WTC11 (cell line): ENCODE measurements at regions not wholly inside any gene's neighbourhood (a gene's known extent, or its start where the extent isn't known, plus 50 kb on each side); places are given as distances from the start of the nearest gene placed in this dataset.
"Not testable (repeated sequence)": the region's sequence is repeated elsewhere in the genome, so short reads cannot be mapped to it uniquely, and the experiment has no call there.

Experiments
- ATAC-seq: fragments of 200-7000 bp; cut with Tn5 transposase; 2 replicates; pipeline ENCODE4 v1.10.0; 2021; ENCODE audit warnings: mild to moderate bottlenecking, moderate library complexity
- CTCF ChIA-PET: fragments of 300-600 bp; sonication (Branson Sonifier 250); formaldehyde crosslinking; loops from one replicate; lab custom pipeline; 2021; ENCODE audit warnings: antibody characterized with exemption; lab: Charles Lee
- POLR2A ChIA-PET: fragments of 350-600 bp; sonication (Branson Sonifier 250); formaldehyde crosslinking; loops from one replicate; lab custom pipeline; 2021; ENCODE audit warnings: antibody characterized with exemption; lab: Charles Lee
- DNase-seq: peaks from one replicate; pipeline ENCODE4 v3.0.0; 2021; ENCODE audit warnings: low spot score
- H3K27ac Mint-ChIP-seq: 2 replicates; pipeline ENCODE4 v1.8.0; 2021; ENCODE audit warnings: mixed read lengths
- H3K27me3 Mint-ChIP-seq: 2 replicates; pipeline ENCODE4 v1.8.0; 2021; ENCODE audit warnings: low read depth, mild to moderate bottlenecking, moderate library complexity, mixed read lengths
- H3K36me3 Mint-ChIP-seq: 2 replicates; pipeline ENCODE4 v1.8.0; 2021; ENCODE audit warnings: mixed read lengths
- H3K4me1 Mint-ChIP-seq: 2 replicates; pipeline ENCODE4 v1.8.0; 2022; ENCODE audit warnings: mixed read lengths
- H3K4me3 Mint-ChIP-seq: 2 replicates; pipeline ENCODE4 v1.8.0; 2021; ENCODE audit warnings: mild to moderate bottlenecking, moderate library complexity, mixed read lengths
- H3K9me3 Mint-ChIP-seq: 2 replicates; pipeline ENCODE4 v1.8.0; 2021; ENCODE audit warnings: mixed read lengths
- ATF1 ChIP-seq: sonication (generic); formaldehyde crosslinking; IDR thresholded peaks from 2 replicates; pipeline ENCODE4 v1.8.1; 2023; ENCODE audit warnings: mild to moderate bottlenecking, moderate library complexity, missing genetic modification reagents
- GTF2I ChIP-seq: fragments of 250-450 bp; sonication (Bioruptor Pico); conservative IDR thresholded peaks from 2 replicates; pipeline ENCODE4 v1.4.0; 2021; ENCODE audit warnings: mild to moderate bottlenecking
- MYBL2 ChIP-seq: sonication (generic); formaldehyde crosslinking; IDR thresholded peaks from 2 replicates; pipeline ENCODE4 v1.8.1; 2023; ENCODE audit warnings: mild to moderate bottlenecking, moderate library complexity, missing genetic modification reagents
- OVOL2 ChIP-seq: fragments of 250-450 bp; sonication (Bioruptor Pico); IDR thresholded peaks from 2 replicates; pipeline ENCODE4 v1.9.0; 2021; ENCODE audit warnings: mild to moderate bottlenecking, borderline replicate concordance
- SMAD3 ChIP-seq: sonication (generic); formaldehyde crosslinking; IDR thresholded peaks from 2 replicates; pipeline ENCODE4 v1.8.0; 2022; ENCODE audit warnings: missing genetic modification reagents, mild to moderate bottlenecking, borderline replicate concordance
- TP53 ChIP-seq: sonication (generic); formaldehyde crosslinking; IDR thresholded peaks from 2 replicates; pipeline ENCODE4 v1.8.1; 2023; ENCODE audit warnings: mild to moderate bottlenecking, missing genetic modification reagents
- ZNF232 ChIP-seq: sonication (generic); formaldehyde crosslinking; IDR thresholded peaks from 2 replicates; pipeline ENCODE4 v1.8.0; 2022; ENCODE audit warnings: mild to moderate bottlenecking, missing genetic modification reagents
- ZNF396 ChIP-seq: fragments of 250-450 bp; sonication (Bioruptor Pico); IDR thresholded peaks from 2 replicates; pipeline ENCODE4 v1.8.0; 2021; ENCODE audit warnings: mild to moderate bottlenecking, moderate library complexity, borderline replicate concordance
- TF ChIP-seq, protein P1 (sequence below): sonication (generic); formaldehyde crosslinking; IDR thresholded peaks from 2 replicates; pipeline ENCODE4 v1.8.1; 2022; ENCODE audit warnings: mild to moderate bottlenecking, moderate library complexity, missing genetic modification reagents
- TF ChIP-seq, protein P2 (sequence below): sonication (generic); formaldehyde crosslinking; IDR thresholded peaks from 2 replicates; pipeline ENCODE4 v1.8.1; 2022; ENCODE audit warnings: mild to moderate bottlenecking, missing genetic modification reagents, moderate library complexity, borderline replicate concordance
- TF ChIP-seq, protein P3 (sequence below): sonication (generic); formaldehyde crosslinking; IDR thresholded peaks from 2 replicates; pipeline ENCODE4 v1.8.1; 2023; ENCODE audit warnings: mild to moderate bottlenecking, missing genetic modification reagents
- TF ChIP-seq, protein P4 (sequence below): sonication (generic); formaldehyde crosslinking; IDR thresholded peaks from 2 replicates; pipeline ENCODE4 v1.8.1; 2022; ENCODE audit warnings: missing genetic modification reagents, borderline replicate concordance
- TF ChIP-seq, protein P5 (sequence below): sonication (generic); formaldehyde crosslinking; IDR thresholded peaks from 2 replicates; pipeline ENCODE4 v1.8.1; 2023; ENCODE audit warnings: mild to moderate bottlenecking, moderate library complexity, missing genetic modification reagents
- TF ChIP-seq, protein P6 (sequence below): fragments of 250-450 bp; sonication (Bioruptor Pico); IDR thresholded peaks from 2 replicates; pipeline ENCODE4 v1.9.0; 2021; ENCODE audit warnings: mild to moderate bottlenecking, borderline replicate concordance
- TF ChIP-seq, protein P7 (sequence below): sonication (generic); formaldehyde crosslinking; IDR thresholded peaks from 2 replicates; pipeline ENCODE4 v1.8.0; 2022; ENCODE audit warnings: mild to moderate bottlenecking, missing genetic modification reagents

DNA sequence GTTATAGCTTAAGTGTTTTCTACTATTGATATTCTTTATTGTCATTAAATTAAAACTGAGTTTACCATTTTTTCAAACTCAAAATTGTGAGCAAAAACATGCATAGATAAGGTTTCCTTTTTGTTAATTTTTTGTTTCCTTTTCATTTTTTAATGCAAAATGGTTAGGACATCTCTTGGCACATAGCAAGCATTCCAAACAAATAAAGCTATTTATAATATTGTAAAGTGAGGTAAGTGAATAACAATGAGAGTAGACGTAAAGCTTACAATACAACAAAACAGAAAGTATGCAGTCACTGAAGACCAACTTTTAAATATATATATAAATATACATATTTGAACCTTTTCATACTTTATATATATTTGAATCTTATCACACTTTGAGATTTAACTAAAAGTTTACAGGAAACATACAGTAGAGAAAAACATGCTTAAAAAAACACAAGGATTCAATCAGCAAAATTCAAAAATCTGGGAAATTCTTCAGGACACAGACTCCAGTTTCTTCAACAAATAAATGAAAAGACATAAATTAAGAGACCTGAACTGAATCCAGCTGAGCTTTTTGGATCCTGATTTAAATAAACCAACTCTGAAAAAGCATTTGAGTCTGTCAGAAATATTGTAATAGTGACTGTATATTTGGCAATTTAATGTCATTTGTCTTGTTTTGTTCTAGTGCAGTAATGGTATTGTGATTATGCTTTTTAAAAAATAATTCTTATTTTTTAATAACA lies 67.5 kb upstream of the SAMSN1 start (continued):
- TF ChIP-seq, protein P1, sequence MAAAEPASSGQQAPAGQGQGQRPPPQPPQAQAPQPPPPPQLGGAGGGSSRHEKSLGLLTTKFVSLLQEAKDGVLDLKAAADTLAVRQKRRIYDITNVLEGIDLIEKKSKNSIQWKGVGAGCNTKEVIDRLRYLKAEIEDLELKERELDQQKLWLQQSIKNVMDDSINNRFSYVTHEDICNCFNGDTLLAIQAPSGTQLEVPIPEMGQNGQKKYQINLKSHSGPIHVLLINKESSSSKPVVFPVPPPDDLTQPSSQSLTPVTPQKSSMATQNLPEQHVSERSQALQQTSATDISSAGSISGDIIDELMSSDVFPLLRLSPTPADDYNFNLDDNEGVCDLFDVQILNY (CRISPR knock-in tag), result no peak
- TF ChIP-seq, protein P2, sequence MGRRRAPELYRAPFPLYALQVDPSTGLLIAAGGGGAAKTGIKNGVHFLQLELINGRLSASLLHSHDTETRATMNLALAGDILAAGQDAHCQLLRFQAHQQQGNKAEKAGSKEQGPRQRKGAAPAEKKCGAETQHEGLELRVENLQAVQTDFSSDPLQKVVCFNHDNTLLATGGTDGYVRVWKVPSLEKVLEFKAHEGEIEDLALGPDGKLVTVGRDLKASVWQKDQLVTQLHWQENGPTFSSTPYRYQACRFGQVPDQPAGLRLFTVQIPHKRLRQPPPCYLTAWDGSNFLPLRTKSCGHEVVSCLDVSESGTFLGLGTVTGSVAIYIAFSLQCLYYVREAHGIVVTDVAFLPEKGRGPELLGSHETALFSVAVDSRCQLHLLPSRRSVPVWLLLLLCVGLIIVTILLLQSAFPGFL, result no peak
- TF ChIP-seq, protein P3, sequence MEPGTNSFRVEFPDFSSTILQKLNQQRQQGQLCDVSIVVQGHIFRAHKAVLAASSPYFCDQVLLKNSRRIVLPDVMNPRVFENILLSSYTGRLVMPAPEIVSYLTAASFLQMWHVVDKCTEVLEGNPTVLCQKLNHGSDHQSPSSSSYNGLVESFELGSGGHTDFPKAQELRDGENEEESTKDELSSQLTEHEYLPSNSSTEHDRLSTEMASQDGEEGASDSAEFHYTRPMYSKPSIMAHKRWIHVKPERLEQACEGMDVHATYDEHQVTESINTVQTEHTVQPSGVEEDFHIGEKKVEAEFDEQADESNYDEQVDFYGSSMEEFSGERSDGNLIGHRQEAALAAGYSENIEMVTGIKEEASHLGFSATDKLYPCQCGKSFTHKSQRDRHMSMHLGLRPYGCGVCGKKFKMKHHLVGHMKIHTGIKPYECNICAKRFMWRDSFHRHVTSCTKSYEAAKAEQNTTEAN, result no peak

DNA sequence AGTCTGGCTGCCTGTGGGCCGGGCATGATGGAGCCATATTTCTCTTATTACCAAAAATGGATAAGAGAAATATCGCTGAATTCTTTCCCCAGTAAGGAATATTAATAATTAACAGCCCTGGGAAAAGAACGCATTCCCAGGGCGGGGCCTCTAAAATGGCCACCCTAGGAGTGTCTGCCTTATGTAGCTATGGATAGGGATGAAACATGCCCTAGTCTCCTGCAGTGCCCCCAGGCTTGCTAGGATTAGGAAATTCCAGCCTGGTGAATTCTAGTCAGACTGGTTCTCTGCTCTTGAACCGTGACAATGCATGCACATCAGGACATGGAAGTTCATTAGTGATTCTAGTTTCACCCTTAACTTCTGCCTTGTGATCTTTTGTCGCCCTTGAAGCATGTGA lies 64.0 kb upstream of the SAMSN1 start:
- H3K27ac Mint-ChIP-seq, DNase-seq, CTCF ChIA-PET, POLR2A ChIA-PET, H3K27me3 Mint-ChIP-seq, ATAC-seq, H3K4me3 Mint-ChIP-seq: not testable (repeated sequence)
- H3K9me3 Mint-ChIP-seq, result peaks cover 36% of the 10 kb centered on the region
- peaks cover 37% of the 10 kb centered on the region for H3K36me3 Mint-ChIP-seq
- peaks cover 48% of the 10 kb centered on the region for H3K4me1 Mint-ChIP-seq

DNA sequence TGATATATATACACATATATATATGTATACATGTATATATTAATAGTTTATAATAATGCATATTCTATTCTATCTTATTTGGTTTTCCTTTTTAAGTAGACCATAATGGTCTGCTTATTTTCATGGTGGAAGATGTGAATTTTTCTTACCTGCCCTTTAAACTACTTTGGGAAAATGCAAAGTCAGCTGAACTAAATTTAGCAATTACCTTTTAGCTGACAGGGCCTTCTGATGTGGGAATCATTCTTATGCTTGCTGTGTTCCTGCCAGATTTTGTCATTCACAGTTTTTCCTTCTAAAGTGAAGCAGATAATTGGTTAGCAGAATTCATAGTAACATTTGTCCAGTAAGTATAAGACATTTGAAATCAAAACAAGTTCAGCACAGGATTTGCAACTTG lies 63.2 kb upstream of the SAMSN1 start:
- Mint-ChIP-seq H3K4me3 (no peak overlapping the region), H3K27ac (no peak overlapping the region), H3K36me3 (peaks cover 44% of the 10 kb centered on the region), H3K4me1 (peaks cover 40% of the 10 kb centered on the region), H3K9me3 (peaks cover 40% of the 10 kb centered on the region)
- no peak for ATAC-seq
- no peak for DNase-seq
- POLR2A ChIA-PET, result no interaction called here
- CTCF ChIA-PET, result no interaction called here
- TF ChIP-seq ATF1 (CRISPR knock-in tag) (no peak), GTF2I (no peak)
- TF ChIP-seq, protein P4, sequence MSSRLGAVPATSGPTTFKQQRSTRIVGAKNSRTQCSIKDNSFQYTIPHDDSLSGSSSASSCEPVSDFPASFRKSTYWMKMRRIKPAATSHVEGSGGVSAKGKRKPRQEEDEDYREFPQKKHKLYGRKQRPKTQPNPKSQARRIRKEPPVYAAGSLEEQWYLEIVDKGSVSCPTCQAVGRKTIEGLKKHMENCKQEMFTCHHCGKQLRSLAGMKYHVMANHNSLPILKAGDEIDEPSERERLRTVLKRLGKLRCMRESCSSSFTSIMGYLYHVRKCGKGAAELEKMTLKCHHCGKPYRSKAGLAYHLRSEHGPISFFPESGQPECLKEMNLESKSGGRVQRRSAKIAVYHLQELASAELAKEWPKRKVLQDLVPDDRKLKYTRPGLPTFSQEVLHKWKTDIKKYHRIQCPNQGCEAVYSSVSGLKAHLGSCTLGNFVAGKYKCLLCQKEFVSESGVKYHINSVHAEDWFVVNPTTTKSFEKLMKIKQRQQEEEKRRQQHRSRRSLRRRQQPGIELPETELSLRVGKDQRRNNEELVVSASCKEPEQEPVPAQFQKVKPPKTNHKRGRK (CRISPR knock-in tag), result no peak
- TF ChIP-seq, protein P5, sequence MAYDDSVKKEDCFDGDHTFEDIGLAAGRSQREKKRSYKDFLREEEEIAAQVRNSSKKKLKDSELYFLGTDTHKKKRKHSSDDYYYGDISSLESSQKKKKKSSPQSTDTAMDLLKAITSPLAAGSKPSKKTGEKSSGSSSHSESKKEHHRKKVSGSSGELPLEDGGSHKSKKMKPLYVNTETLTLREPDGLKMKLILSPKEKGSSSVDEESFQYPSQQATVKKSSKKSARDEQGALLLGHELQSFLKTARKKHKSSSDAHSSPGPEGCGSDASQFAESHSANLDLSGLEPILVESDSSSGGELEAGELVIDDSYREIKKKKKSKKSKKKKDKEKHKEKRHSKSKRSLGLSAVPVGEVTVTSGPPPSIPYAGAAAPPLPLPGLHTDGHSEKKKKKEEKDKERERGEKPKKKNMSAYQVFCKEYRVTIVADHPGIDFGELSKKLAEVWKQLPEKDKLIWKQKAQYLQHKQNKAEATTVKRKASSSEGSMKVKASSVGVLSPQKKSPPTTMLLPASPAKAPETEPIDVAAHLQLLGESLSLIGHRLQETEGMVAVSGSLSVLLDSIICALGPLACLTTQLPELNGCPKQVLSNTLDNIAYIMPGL (CRISPR knock-in tag), result no peak
- TF ChIP-seq, all 79 proteins: peak for 0
- no peaks in the 10 kb centered on the region for H3K27me3 Mint-ChIP-seq

DNA sequence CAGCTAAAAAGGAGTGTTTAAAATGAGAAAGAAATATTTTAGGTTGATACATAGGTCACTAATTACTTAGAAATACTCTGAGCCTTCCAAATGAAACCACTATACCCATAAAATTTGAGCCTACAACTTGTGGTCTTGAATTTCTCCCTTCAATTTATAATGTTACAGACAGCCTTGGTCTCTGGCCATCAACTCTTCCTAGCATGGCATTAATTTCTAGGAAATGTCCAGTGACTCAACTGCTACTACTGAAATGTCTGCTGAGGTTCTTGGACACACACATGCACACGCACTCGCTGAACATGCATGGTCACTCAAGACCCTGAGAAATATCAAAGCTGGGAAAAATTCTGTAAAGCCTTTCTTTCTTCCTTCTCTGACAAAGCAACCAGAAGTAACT lies 61.1 kb upstream of the SAMSN1 start:
- Mint-ChIP-seq H3K9me3 (peaks cover 43% of the 10 kb centered on the region), H3K27me3 (no peaks in the 10 kb centered on the region), H3K27ac (no peak overlapping the region), H3K4me1 (peaks cover 33% of the 10 kb centered on the region), H3K36me3 (peaks cover 51% of the 10 kb centered on the region), H3K4me3 (no peak overlapping the region)
- ChIA-PET CTCF (no interaction called here), POLR2A (no interaction called here)
- DNase-seq, result no peak
- no peak for ATAC-seq
- TF ChIP-seq, protein P6, sequence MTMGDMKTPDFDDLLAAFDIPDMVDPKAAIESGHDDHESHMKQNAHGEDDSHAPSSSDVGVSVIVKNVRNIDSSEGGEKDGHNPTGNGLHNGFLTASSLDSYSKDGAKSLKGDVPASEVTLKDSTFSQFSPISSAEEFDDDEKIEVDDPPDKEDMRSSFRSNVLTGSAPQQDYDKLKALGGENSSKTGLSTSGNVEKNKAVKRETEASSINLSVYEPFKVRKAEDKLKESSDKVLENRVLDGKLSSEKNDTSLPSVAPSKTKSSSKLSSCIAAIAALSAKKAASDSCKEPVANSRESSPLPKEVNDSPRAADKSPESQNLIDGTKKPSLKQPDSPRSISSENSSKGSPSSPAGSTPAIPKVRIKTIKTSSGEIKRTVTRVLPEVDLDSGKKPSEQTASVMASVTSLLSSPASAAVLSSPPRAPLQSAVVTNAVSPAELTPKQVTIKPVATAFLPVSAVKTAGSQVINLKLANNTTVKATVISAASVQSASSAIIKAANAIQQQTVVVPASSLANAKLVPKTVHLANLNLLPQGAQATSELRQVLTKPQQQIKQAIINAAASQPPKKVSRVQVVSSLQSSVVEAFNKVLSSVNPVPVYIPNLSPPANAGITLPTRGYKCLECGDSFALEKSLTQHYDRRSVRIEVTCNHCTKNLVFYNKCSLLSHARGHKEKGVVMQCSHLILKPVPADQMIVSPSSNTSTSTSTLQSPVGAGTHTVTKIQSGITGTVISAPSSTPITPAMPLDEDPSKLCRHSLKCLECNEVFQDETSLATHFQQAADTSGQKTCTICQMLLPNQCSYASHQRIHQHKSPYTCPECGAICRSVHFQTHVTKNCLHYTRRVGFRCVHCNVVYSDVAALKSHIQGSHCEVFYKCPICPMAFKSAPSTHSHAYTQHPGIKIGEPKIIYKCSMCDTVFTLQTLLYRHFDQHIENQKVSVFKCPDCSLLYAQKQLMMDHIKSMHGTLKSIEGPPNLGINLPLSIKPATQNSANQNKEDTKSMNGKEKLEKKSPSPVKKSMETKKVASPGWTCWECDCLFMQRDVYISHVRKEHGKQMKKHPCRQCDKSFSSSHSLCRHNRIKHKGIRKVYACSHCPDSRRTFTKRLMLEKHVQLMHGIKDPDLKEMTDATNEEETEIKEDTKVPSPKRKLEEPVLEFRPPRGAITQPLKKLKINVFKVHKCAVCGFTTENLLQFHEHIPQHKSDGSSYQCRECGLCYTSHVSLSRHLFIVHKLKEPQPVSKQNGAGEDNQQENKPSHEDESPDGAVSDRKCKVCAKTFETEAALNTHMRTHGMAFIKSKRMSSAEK, result no peak
- TF ChIP-seq MYBL2 (CRISPR knock-in tag) (no peak), ZNF232 (CRISPR knock-in tag) (no peak), TP53 (CRISPR knock-in tag) (no peak), SMAD3 (CRISPR knock-in tag) (no peak), ZNF396 (CRISPR knock-in tag) (no peak), OVOL2 (CRISPR knock-in tag) (no peak)
- TF ChIP-seq, protein P7, sequence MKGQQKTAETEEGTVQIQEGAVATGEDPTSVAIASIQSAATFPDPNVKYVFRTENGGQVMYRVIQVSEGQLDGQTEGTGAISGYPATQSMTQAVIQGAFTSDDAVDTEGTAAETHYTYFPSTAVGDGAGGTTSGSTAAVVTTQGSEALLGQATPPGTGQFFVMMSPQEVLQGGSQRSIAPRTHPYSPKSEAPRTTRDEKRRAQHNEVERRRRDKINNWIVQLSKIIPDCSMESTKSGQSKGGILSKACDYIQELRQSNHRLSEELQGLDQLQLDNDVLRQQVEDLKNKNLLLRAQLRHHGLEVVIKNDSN (CRISPR knock-in tag), result no peak
- TF ChIP-seq, protein P5 (CRISPR knock-in tag), result no peak
